A673 (cell line): ENCODE measurements at regions not wholly inside any gene's neighbourhood (a gene's known extent, or its start where the extent isn't known, plus 50 kb on each side); places are given as distances from the start of the nearest gene placed in this dataset.
A peak's percentile ranks its signal among the peaks of the same experiment; 100 is the strongest.

Experiments
- BruUV-seq: library from RNA; stranded (reverse); fragments of 400-500 nt; replicated peaks from 2 replicates; lab custom pipeline; 2021; lab: Mats Ljungman, UMichigan
- CTCF ChIA-PET: fragments of 300-600 bp; sonication (Branson Sonifier 250); formaldehyde crosslinking; loops from one replicate; lab custom pipeline; 2022; ENCODE audit warnings: antibody characterized with exemption; lab: Charles Lee
- POLR2A ChIA-PET: fragments of 300-600 bp; sonication (Branson Sonifier 250); formaldehyde crosslinking; loops from one replicate; lab custom pipeline; 2022; ENCODE audit warnings: antibody characterized with exemption; ENCODE audit not compliant: low non-redundant PET; lab: Charles Lee
- DNase-seq: peaks from one replicate; pipeline ENCODE4 v3.0.0-alpha.2; 2015; ENCODE audit warnings: low spot score
- H3K27ac ChIP-seq: fragments of 200-600 bp; sonication (generic); 2 replicates; pipeline ENCODE4 v1.5.1; 2016; ENCODE audit warnings: mixed run types, low read depth, mild to moderate bottlenecking, mixed read lengths, antibody characterized with exemption, low read length; ENCODE audit not compliant: poor library complexity, severe bottlenecking
- H3K27me3 ChIP-seq: fragments of 200-600 bp; sonication (generic); replicated peaks from 2 replicates; pipeline ENCODE4 v1.6.1; 2017; ENCODE audit warnings: mixed run types, low read depth, mild to moderate bottlenecking, mixed read lengths, antibody characterized with exemption, low read length; ENCODE audit not compliant: insufficient read depth, poor library complexity
- H3K36me3 ChIP-seq: fragments of 200-600 bp; sonication (generic); 2 replicates; pipeline ENCODE4 v1.6.1; 2016; ENCODE audit warnings: mixed run types, mild to moderate bottlenecking, mixed read lengths, antibody characterized with exemption, low read length; ENCODE audit not compliant: insufficient read depth, poor library complexity, severe bottlenecking
- H3K4me1 ChIP-seq: fragments of 200-600 bp; sonication (generic); 2 replicates; pipeline ENCODE4 v1.6.1; 2017; ENCODE audit warnings: mixed run types, mild to moderate bottlenecking, mixed read lengths, antibody characterized with exemption, low read length; ENCODE audit not compliant: insufficient read depth, poor library complexity, severe bottlenecking
- H3K4me3 ChIP-seq: fragments of 200-600 bp; sonication (generic); 2 replicates; pipeline ENCODE4 v1.5.1; 2016; ENCODE audit warnings: low read depth, mixed run types, mild to moderate bottlenecking, mixed read lengths, low read length; ENCODE audit not compliant: poor library complexity, severe bottlenecking
- H3K9me3 ChIP-seq: fragments of 200-600 bp; sonication (generic); 2 replicates; pipeline ENCODE4 v1.6.1; 2016; ENCODE audit warnings: mixed run types, low read depth, mild to moderate bottlenecking, mixed read lengths, antibody characterized with exemption, low read length; ENCODE audit not compliant: poor library complexity, severe bottlenecking
- CTCF ChIP-seq: fragments of 300-800, 200-600 bp; sonication (generic); conservative IDR thresholded peaks from 2 replicates; pipeline ENCODE4 v1.5.1; 2017; ENCODE audit warnings: low read depth, mild to moderate bottlenecking, antibody characterized with exemption, low read length, moderate library complexity, mixed read lengths
- EZH2 ChIP-seq: fragments of 200-600 bp; sonication (generic); IDR thresholded peaks from 2 replicates; pipeline ENCODE4 v1.6.1; 2017; ENCODE audit warnings: borderline replicate concordance, low read depth, mild to moderate bottlenecking, mixed read lengths, antibody characterized with exemption, low read length; ENCODE audit not compliant: poor library complexity, severe bottlenecking
- intact Hi-C: fragments of 100-400 bp; cut with micrococcal nuclease; formaldehyde crosslinking; loops from one replicate; pipeline ENCODE4 v1.10.0; 2022; ENCODE audit not compliant: unreplicated experiment

- Histone ChIP-seq H3K36me3 (no peaks in the 10 kb centered on the region), H3K27ac (no peak overlapping the region), H3K27me3 (peaks cover 58% of the 10 kb centered on the region), H3K4me3 (peak overlapping the region; percentile 22), H3K9me3 (no peaks in the 10 kb centered on the region), H3K4me1 (no peaks in the 10 kb centered on the region)
- ChIA-PET POLR2A (no interaction called here), CTCF (interaction anchor here (0.6 kb wide), 1 partner anchor 9 kb away, joined by 3 read pairs; no protein-coding TSS in a partner anchor)
- no peak for TF ChIP-seq CTCF
- no peak for TF ChIP-seq EZH2
- BruUV-seq = no TSS peak
- intact Hi-C loops = no loop called here
- DNase-seq = no peak
Observed at GRCh38 chr1:47558601-47559593, 121.1 kb downstream of the FOXD2 start.

GRCh38 chr1:47559944-47560695, 122.3 kb downstream of the FOXD2 start:
- H3K36me3 ChIP-seq = no peaks in the 10 kb centered on the region
- H3K4me3 ChIP-seq = no peak overlapping the region
- TF ChIP-seq CTCF (no peak), EZH2 (no peak)
- H3K9me3 ChIP-seq = no peaks in the 10 kb centered on the region
- CTCF ChIA-PET = no interaction called here
- H3K4me1 ChIP-seq = no peaks in the 10 kb centered on the region
- no TSS peak for BruUV-seq
- no peak overlapping the region for H3K27ac ChIP-seq
- no peak for DNase-seq
- POLR2A ChIA-PET = no interaction called here
- H3K27me3 ChIP-seq = peaks cover 55% of the 10 kb centered on the region
- intact Hi-C loops = no loop called here

- no peaks in the 10 kb centered on the region for H3K9me3 ChIP-seq
- intact Hi-C loops = no loop called here
- H3K27ac ChIP-seq = no peak overlapping the region
- H3K36me3 ChIP-seq = no peaks in the 10 kb centered on the region
- no peaks in the 10 kb centered on the region for H3K4me1 ChIP-seq
- peaks cover 44% of the 10 kb centered on the region for H3K27me3 ChIP-seq
- TF ChIP-seq CTCF (no peak), EZH2 (no peak)
- BruUV-seq = no TSS peak
- H3K4me3 ChIP-seq = no peak overlapping the region
- no peak for DNase-seq
- POLR2A ChIA-PET = no interaction called here
- CTCF ChIA-PET = interaction anchor here (0.7 kb wide), 1 partner anchor 20 kb away, joined by 4 read pairs; no protein-coding TSS in a partner anchor
Observed at GRCh38 chr1:47561523-47562007, 123.7 kb downstream of the FOXD2 start.
